Upper lobe of left lung (tissue), 4 donors: ENCODE measurements at regions not wholly inside any gene's neighbourhood (a gene's known extent, or its start where the extent isn't known, plus 50 kb on each side); places are given as distances from the start of the nearest gene placed in this dataset.

Source experiments
- CTCF ChIP-seq, 6 experiments: fragments of 450-650 bp in 4 of 6; fragments of 200-600 bp in 2 of 6; sonication (generic) in 2 of 6; IDR thresholded peaks; one replicate each; pipeline ENCODE4 v1.5.1; 2016 to 2019; ENCODE audit warnings: antibody characterized with exemption in 6 of 6
- POLR2AphosphoS5 ChIP-seq, 2 donors: sonication (generic); formaldehyde crosslinking; IDR thresholded peaks; one replicate each; pipeline ENCODE4 v1.5.1; 2017; ENCODE audit warnings: antibody characterized with exemption in 2 of 2

- TF ChIP-seq CTCF (IDR thresholded peaks at IDR 0.05) (no peak), POLR2AphosphoS5 (IDR thresholded peaks at IDR 0.05) (no peak)
Observed at GRCh38 chr7:25707768-25708620, 444.0 kb upstream of the NFE2L3 start.
